Aorta (tissue), 5 donors: ENCODE measurements at regions not wholly inside any gene's neighbourhood (a gene's known extent, or its start where the extent isn't known, plus 50 kb on each side); places are given as distances from the start of the nearest gene placed in this dataset.

ENCODE experiments used
- ATAC-seq: fragments of 200-7000 bp; cut with Tn5 transposase; one replicate; pipeline ENCODE4 v1.9.1; 2022; ENCODE audit warnings: moderate library complexity; ENCODE audit not compliant: low FRiP score
- DNase-seq, 2 donors: peaks; one replicate each; pipeline ENCODE4 v3.0.0-alpha.2; 2020
- H3K27ac ChIP-seq, 2 donors: one replicate each; pipeline ENCODE4 v1.5.1; 2013; ENCODE audit warnings: low read length in 2 of 2, mild to moderate bottlenecking in 2 of 2, moderate library complexity in 2 of 2, control low read depth in 1 of 2, inconsistent platforms in 1 of 2, low read depth in 1 of 2
- H3K27me3 ChIP-seq, 2 donors: one replicate each; pipeline ENCODE4 v1.6.1; 2013; ENCODE audit warnings: control low read depth in 1 of 2, low read length in 1 of 2, mild to moderate bottlenecking in 1 of 2, moderate library complexity in 1 of 2; ENCODE audit not compliant: insufficient read depth in 2 of 2, control insufficient read depth in 1 of 2
- H3K36me3 ChIP-seq, 2 donors: one replicate each; pipeline ENCODE4 v1.6.1; 2013; ENCODE audit warnings: control low read depth in 1 of 2, low read length in 1 of 2, mild to moderate bottlenecking in 1 of 2; ENCODE audit not compliant: insufficient read depth in 2 of 2, control insufficient read depth in 1 of 2
- H3K4me1 ChIP-seq, 2 donors: one replicate each; pipeline ENCODE4 v1.6.1; 2013; ENCODE audit warnings: low read length in 2 of 2, control low read depth in 1 of 2, mild to moderate bottlenecking in 1 of 2, moderate library complexity in 1 of 2; ENCODE audit not compliant: insufficient read depth in 2 of 2, control insufficient read depth in 1 of 2
- H3K4me3 ChIP-seq, 2 donors: one replicate each; pipeline ENCODE4 v1.5.1; 2013; ENCODE audit warnings: low read length in 2 of 2, control low read depth in 1 of 2, mild to moderate bottlenecking in 1 of 2
- H3K9me3 ChIP-seq: one replicate; pipeline ENCODE4 v1.6.1; 2013; ENCODE audit warnings: mild to moderate bottlenecking, low read length; ENCODE audit not compliant: control insufficient read depth
- WGBS, 2 donors: extraction: QIAGEN DNeasy Blood & Tissue Kit; methylation state at CpG; one replicate each; pipeline ENCODE4 v1.1.7; 2013; 5-methylcytosine and 5-hydroxymethylcytosine counted together
- intact Hi-C, 2 donors: fragments of 100-400 bp; cut with DNase I; formaldehyde crosslinking; loops; one replicate each; pipeline versions ENCODE4 v1.14.2 to v1.15.0; 2022
- donor health status: healthy with polysubstance abuse.
- donor health status: Bipolar disorder and iron deficiency.
- donor health status: DM: no; HTN: no; CAD: no.
- donor health status: DM: no; HTN: no; CAD: no.
- donor health status: DM: yes; HTN: yes; CAD: no.

DNA sequence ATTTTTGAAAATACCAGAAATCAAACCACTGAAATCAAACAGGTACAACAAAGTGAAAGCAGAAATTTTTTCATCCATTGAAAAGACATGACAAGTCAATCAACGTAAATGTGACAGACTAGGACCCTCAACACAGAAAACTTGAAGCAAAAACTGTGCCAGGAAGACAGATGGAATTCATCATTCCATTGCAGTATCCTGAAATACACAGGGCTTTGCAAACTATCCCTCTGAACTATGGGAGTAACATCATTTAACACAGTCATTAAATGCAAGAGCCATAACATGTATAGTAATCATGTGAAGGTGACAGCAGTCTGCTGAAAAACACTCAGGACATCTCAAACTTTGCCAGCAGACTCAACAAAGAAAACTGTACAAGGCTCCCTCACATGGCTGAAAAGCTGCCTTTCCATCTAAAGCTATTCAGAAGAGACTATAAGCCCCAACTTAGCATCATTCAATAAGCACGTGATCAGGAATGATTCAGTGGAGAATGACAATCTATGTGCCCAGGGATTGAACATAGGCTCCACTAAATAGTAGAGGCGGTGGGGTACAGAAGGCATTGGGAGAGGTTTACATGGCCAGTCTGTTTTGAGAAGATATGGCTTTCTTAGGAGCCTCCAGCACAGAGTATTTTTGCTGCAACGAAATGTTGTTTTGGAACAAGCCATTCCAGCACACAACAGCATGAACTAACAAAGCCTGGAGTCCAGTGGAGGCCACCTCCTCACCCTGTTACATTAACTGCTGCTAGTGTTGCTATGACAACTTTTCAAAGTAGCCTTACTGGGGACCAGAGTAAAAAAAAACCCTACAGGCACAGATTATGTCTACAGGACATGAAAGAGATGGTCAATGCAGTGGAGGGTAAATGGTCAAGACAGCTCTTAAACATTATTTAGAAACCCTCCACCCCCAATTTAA, 274.5 kb upstream of the NOCT start:
- no peaks in the 10 kb centered on the region for H3K27me3 ChIP-seq
- no peaks in the 10 kb centered on the region for H3K36me3 ChIP-seq
- 80 to 81% methylated on average over 4 of the region's 4 CpGs for WGBS, 2 donors
- H3K4me1 ChIP-seq = no peaks in the 10 kb centered on the region
- no peak for DNase-seq
- no peak for ATAC-seq
- intact Hi-C loops = no loop called here
- H3K27ac ChIP-seq = no peak overlapping the region
- H3K4me3 ChIP-seq = no peak overlapping the region
- H3K9me3 ChIP-seq = no peaks in the 10 kb centered on the region

DNA sequence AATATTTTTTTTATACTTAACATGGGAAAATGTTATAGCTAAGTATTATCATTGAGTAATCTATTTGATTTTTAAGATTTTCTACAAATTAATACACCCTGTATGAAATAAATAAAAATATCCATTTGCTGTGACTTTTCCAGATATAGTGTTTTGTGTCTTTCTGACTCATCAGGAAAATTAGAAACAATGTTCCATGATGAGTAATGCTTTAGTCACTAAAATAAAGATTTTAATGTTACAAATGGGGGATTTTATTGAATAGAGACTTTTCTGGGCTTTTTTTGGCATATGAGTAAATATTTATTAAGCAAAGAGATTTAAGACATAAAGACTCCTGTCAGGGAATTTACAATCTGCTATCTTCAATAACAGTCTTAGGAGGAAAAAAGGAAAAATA, 279.2 kb upstream of the NOCT start:
- no peaks in the 10 kb centered on the region for H3K27me3 ChIP-seq
- intact Hi-C loops = no loop called here
- no peaks in the 10 kb centered on the region for H3K9me3 ChIP-seq
- ATAC-seq (no peak), DNase-seq (no peak)
- no peak overlapping the region for H3K4me3 ChIP-seq
- H3K36me3 ChIP-seq = no peaks in the 10 kb centered on the region
- no peaks in the 10 kb centered on the region for H3K4me1 ChIP-seq
- H3K27ac ChIP-seq = no peak overlapping the region

DNA sequence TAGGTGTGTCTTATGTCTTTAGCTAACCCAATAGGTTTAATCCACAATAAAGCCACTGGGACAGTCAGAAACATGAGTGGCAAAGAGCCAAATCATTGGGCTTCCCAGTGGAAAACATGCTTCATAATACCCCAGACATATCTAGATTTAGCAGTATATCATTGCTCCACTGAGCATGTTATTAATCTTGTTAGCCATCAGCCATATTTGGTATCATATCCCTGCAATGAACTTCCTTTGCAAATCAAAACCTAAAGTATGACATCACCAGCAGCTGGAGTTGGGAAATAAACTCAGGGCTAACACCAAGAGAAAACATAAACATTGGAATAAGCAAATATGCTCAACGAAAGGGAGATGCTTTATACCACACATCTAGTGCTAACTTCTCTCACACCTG, 280.8 kb upstream of the NOCT start:
- H3K27me3 ChIP-seq = no peaks in the 10 kb centered on the region

DNA sequence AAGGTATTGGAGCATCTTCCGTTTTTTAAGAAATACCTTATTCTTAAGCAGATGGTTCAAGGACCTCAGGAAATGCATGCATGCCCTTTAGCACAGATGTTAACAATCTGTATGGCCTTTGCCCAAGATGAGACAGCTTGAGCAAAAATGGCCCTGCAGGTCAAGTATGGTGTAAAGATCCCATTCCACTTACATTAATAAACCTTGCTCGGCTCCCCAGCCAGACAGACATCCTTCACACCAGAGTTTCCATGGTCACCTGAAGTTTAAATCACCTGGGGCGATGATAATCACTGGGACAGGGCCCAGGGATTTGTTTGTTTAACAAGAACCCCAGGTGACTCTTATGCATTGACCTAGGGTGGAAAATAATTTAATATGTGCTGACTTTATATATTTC, 287.0 kb upstream of the NOCT start:
- ATAC-seq (no peak), DNase-seq (no peak)
- intact Hi-C loops = no loop called here
- Histone ChIP-seq H3K4me3 (no peak overlapping the region), H3K4me1 (no peaks in the 10 kb centered on the region), H3K27ac (no peak overlapping the region), H3K36me3 (no peaks in the 10 kb centered on the region), H3K27me3 (no peaks in the 10 kb centered on the region), H3K9me3 (no peaks in the 10 kb centered on the region)
- 92 to 93% methylated on average over 3 of the region's 3 CpGs for WGBS, 2 donors

More for the DNA sequence above, 280.8 kb upstream of the NOCT start:
- intact Hi-C loops = no loop called here
- Histone ChIP-seq H3K9me3 (no peaks in the 10 kb centered on the region), H3K36me3 (no peaks in the 10 kb centered on the region), H3K4me3 (no peak overlapping the region), H3K4me1 (no peaks in the 10 kb centered on the region), H3K27ac (no peak overlapping the region)
- DNase-seq (no peak), ATAC-seq (no peak)
- WGBS, 2 donors = 28 to 53% methylated on average over 1 of the region's 1 CpG

DNA sequence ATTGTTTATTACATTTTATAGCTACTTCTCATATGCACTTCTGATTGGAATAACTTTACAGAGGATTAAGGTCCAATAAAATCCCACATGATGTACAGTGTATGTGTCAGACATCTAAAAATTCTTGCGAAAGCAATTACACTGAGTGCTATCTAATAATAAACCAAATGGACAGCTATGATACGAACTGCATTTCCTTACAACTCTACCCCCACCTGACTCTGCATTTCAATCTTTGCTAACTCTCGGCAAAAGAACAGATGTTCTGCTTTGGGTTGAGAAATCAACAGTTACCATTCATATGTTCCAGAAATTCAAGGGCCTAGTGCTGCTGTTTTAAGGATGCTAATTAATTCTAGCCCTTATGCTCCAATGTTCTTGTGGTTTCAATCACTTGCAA, 287.9 kb upstream of the NOCT start:
- Histone ChIP-seq H3K4me3 (no peak overlapping the region), H3K36me3 (no peaks in the 10 kb centered on the region), H3K27me3 (no peaks in the 10 kb centered on the region), H3K4me1 (no peaks in the 10 kb centered on the region), H3K9me3 (no peaks in the 10 kb centered on the region), H3K27ac (no peak overlapping the region)
- intact Hi-C loops = no loop called here
- 97% methylated on average over 3 of the region's 3 CpGs for WGBS, 2 donors
- no peak for ATAC-seq
- DNase-seq = no peak

DNA sequence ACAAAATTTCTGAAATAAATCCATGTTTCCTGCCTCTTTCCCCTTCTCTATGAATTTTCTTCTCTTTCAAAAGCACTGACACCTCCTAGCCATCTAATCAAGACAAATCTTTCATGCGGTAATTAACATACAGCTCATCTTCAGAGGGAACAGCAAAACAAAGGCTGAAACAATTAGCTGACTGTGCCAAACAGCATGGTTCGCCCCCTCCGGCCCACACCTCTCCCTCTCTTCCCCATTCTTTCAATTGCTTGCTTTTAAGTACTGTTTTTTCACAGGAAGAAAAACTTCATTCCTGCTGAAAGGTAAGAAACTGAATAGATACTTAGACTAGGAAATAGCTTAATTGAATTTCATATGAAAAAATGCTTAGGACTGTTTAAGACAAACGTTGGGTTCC, 291.1 kb upstream of the NOCT start:
- Histone ChIP-seq H3K4me3 (no peak overlapping the region), H3K27me3 (no peaks in the 10 kb centered on the region), H3K4me1 (no peaks in the 10 kb centered on the region), H3K27ac (no peak overlapping the region), H3K9me3 (no peaks in the 10 kb centered on the region), H3K36me3 (no peaks in the 10 kb centered on the region)
- DNase-seq (no peak), ATAC-seq (no peak)
- WGBS, 2 donors = 88% methylated on average over 4 of the region's 4 CpGs
- intact Hi-C loops = no loop called here

DNA sequence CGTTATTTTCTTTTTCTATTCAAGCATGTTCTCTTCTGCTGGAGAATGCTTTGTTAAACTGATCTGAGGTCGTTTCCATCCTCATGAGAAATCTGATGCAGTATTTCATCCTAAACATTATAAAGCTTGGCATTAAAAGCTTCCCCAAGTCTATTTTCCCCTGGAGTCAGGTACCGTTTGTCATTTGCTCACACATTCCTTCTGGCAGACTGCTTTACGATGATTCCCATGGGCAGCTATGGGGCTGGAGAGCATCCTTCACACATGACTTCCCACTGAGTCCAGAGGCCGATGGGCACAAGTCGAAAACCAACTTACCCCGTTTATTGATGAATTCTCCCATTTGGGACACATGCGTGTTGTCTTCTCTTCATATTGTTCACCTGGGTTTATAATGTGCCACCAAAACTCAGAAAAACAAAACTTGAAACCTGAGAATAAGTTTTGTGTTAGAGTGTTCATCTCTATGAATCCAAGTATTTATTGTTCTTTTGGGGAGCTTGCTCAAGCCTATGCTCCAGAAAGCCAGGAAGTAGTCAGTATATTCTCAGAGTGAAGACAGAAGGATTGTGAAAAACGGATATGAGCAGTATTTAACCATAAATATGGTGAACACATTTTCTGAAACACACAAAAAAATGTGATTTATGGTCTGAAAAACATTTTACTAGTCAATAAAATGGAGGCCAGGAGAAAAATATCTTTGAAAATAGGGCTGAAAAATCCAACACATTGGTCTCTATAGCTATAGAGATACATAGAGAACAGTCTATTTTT, 298.8 kb upstream of the NOCT start:
- no peaks in the 10 kb centered on the region for H3K9me3 ChIP-seq

DNA sequence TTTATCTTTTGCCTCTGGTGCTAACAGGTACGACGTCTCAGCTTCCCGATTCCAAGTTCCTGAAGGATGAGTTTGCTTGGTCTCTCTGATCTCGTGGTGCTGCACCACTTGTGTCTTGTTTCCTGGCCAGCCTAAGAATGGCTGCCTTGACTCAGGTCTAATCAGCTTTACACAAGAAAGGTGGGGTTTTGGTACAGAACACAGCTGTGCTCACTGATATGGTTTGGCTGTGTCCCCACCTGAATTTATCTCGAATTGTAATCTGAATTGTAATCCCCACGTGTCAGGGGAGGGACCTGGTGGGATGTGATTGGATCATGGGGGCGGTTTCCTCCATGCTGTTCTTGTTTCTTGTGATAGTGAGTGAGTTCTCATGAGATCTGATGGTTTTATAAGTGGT, 305.3 kb upstream of the NOCT start:
- no peaks in the 10 kb centered on the region for H3K36me3 ChIP-seq
- ATAC-seq = no peak
- H3K27me3 ChIP-seq = no peaks in the 10 kb centered on the region
- WGBS, 2 donors = 90 to 91% methylated on average over 7 of the region's 7 CpGs
- H3K4me1 ChIP-seq = no peaks in the 10 kb centered on the region
- DNase-seq = no peak
- no peak overlapping the region for H3K27ac ChIP-seq
- no peaks in the 10 kb centered on the region for H3K9me3 ChIP-seq
- intact Hi-C loops = no loop called here
- H3K4me3 ChIP-seq = no peak overlapping the region

More for the DNA sequence above, 298.8 kb upstream of the NOCT start:
- intact Hi-C loops = no loop called here
- Histone ChIP-seq H3K27me3 (no peaks in the 10 kb centered on the region), H3K4me3 (no peak overlapping the region), H3K27ac (no peak overlapping the region), H3K4me1 (no peaks in the 10 kb centered on the region), H3K36me3 (no peaks in the 10 kb centered on the region)
- no peak for ATAC-seq
- no peak for DNase-seq
- 74 to 81% methylated on average over 9 of the region's 9 CpGs for WGBS, 2 donors

DNA sequence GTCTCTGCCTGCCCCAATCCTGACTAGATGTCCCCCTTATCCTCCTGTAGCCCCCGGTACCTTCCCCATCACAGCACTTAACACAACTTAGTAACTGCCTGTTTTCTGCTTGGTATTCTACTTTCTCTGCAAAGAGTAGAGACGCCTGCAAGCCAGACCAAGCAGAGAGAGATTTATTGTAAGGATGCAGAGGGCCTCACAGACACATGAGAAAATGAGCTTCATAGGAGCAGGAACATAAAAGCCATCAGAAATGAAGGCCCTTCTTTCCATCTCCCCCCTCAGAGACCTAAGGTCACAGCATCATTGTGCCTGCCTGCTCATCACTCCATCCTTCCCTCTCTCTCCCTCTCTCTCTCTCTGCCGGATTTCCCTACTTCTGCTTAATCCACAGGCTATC, 305.7 kb upstream of the NOCT start:
- Histone ChIP-seq H3K36me3 (no peaks in the 10 kb centered on the region), H3K9me3 (no peaks in the 10 kb centered on the region), H3K27me3 (no peaks in the 10 kb centered on the region), H3K4me1 (no peaks in the 10 kb centered on the region), H3K27ac (no peak overlapping the region), H3K4me3 (no peak overlapping the region)
- DNase-seq = no peak
- ATAC-seq = no peak
- intact Hi-C loops = no loop called here
- WGBS, 2 donors = 89 to 94% methylated on average over 3 of the region's 3 CpGs
